GM23338 (cell line): ENCODE measurements at regions not wholly inside any gene's neighbourhood (a gene's known extent, or its start where the extent isn't known, plus 50 kb on each side); places are given as distances from the start of the nearest gene placed in this dataset.

ENCODE experiments used
- ATAC-seq: fragments of 200-7000 bp; cut with Tn5 transposase; 3 replicates; pipeline ENCODE4 v1.9.1; 2020
- DNase-seq: peaks from one replicate; pipeline ENCODE4 v3.0.0-alpha.2; 2015; ENCODE audit warnings: low spot score
- H2AFZ ChIP-seq: fragments of 200-600 bp; sonication (generic); 2 replicates; pipeline ENCODE4 v1.8.0; 2016; ENCODE audit warnings: antibody characterized with exemption, mild to moderate bottlenecking, moderate library complexity
- H3F3A ChIP-seq: fragments of 200-600 bp; sonication (generic); replicated peaks from 2 replicates; pipeline ENCODE4 v1.8.0; 2017; ENCODE audit warnings: antibody characterized with exemption, mixed run types, low read depth
- H3K27ac ChIP-seq: fragments of 200-600 bp; sonication (generic); 2 replicates; pipeline ENCODE4 v1.6.1; 2016; ENCODE audit warnings: low read depth
- H3K27me3 ChIP-seq: fragments of 200-600 bp; sonication (generic); 2 replicates; pipeline ENCODE4 v1.8.0; 2016; ENCODE audit warnings: mild to moderate bottlenecking, mixed run types, moderate library complexity; ENCODE audit not compliant: insufficient read depth
- H3K36me3 ChIP-seq: fragments of 200-600 bp; sonication (generic); 2 replicates; pipeline ENCODE4 v1.8.0; 2016; ENCODE audit warnings: mild to moderate bottlenecking; ENCODE audit not compliant: insufficient read depth
- H3K4me1 ChIP-seq: fragments of 200-600 bp; sonication (generic); 2 replicates; pipeline ENCODE4 v1.8.0; 2016; ENCODE audit warnings: mild to moderate bottlenecking, moderate library complexity; ENCODE audit not compliant: insufficient read depth
- H3K4me2 ChIP-seq: fragments of 200-600 bp; sonication (generic); 2 replicates; pipeline ENCODE4 v1.7.1; 2017; ENCODE audit warnings: mixed run types
- H3K4me3 ChIP-seq: fragments of 200-600 bp; sonication (generic); 2 replicates; pipeline ENCODE4 v1.6.1; 2016; ENCODE audit warnings: mixed run types
- H3K79me2 ChIP-seq: fragments of 200-600 bp; sonication (generic); replicated peaks from 2 replicates; pipeline ENCODE4 v1.8.0; 2017; ENCODE audit warnings: mild to moderate bottlenecking; ENCODE audit not compliant: insufficient read depth
- H3K9me2 ChIP-seq: fragments of 200-600 bp; sonication (generic); 2 replicates; pipeline ENCODE4 v1.8.0; 2017; ENCODE audit not compliant: insufficient read depth
- H4K20me1 ChIP-seq: fragments of 200-600 bp; sonication (generic); replicated peaks from 2 replicates; pipeline ENCODE4 v1.8.0; 2017; ENCODE audit warnings: mild to moderate bottlenecking; ENCODE audit not compliant: insufficient read depth
- H3K27ac Mint-ChIP-seq: 2 replicates; pipeline ENCODE4 v1.8.0; 2020; ENCODE audit warnings: inconsistent platforms, mild to moderate bottlenecking, moderate library complexity, mixed read lengths
- H3K27me3 Mint-ChIP-seq: 3 replicates; pipeline ENCODE4 v1.8.0; 2022; ENCODE audit warnings: low read depth, mild to moderate bottlenecking, moderate library complexity, mixed read lengths, inconsistent platforms; ENCODE audit not compliant: insufficient read depth, poor library complexity
- H3K36me3 Mint-ChIP-seq: 3 replicates; pipeline ENCODE4 v1.8.0; 2021; ENCODE audit warnings: low read depth, mild to moderate bottlenecking, inconsistent platforms, moderate library complexity, mixed read lengths
- H3K4me1 Mint-ChIP-seq: 3 replicates; pipeline ENCODE4 v1.8.0; 2020; ENCODE audit warnings: mild to moderate bottlenecking, inconsistent platforms, mixed read lengths
- H3K4me3 Mint-ChIP-seq: 3 replicates; pipeline ENCODE4 v1.8.0; 2021; ENCODE audit warnings: moderate library complexity, mild to moderate bottlenecking, inconsistent platforms, mixed read lengths
- H3K9me3 Mint-ChIP-seq: 3 replicates; pipeline ENCODE4 v1.8.0; 2020; ENCODE audit warnings: moderate library complexity, mild to moderate bottlenecking, inconsistent platforms, mixed read lengths
- CREB1 ChIP-seq: fragments of 250-450 bp; sonication (Bioruptor Pico); IDR thresholded peaks from 2 replicates; pipeline ENCODE4 v1.5.0; 2020; ENCODE audit warnings: low read depth, mild to moderate bottlenecking, moderate library complexity
- EZH2 ChIP-seq: fragments of 200-600 bp; sonication (generic); IDR thresholded peaks from one replicate; pipeline ENCODE4 v1.8.0; 2017; ENCODE audit warnings: antibody characterized with exemption, mild to moderate bottlenecking, low read depth; ENCODE audit not compliant: unreplicated experiment
- EZH2phosphoT487 ChIP-seq: fragments of 200-600 bp; sonication (generic); IDR thresholded peaks from one replicate; pipeline ENCODE4 v1.8.1; 2018; ENCODE audit warnings: antibody characterized with exemption; ENCODE audit not compliant: unreplicated experiment
- JUNB ChIP-seq: IDR thresholded peaks from one replicate; pipeline ENCODE4 v1.6.1; 2016; ENCODE audit warnings: antibody characterized with exemption; ENCODE audit not compliant: unreplicated experiment
- NANOG ChIP-seq: IDR thresholded peaks from 2 replicates; pipeline ENCODE4 v1.6.1; 2016; ENCODE audit warnings: antibody characterized with exemption, borderline replicate concordance
- POLR2AphosphoS5 ChIP-seq: IDR thresholded peaks from 2 replicates; pipeline ENCODE4 v1.6.1; 2016; ENCODE audit warnings: antibody characterized with exemption, low read depth
- STAT1 ChIP-seq: IDR thresholded peaks from one replicate; pipeline ENCODE4 v1.6.1; 2016; ENCODE audit warnings: antibody characterized with exemption; ENCODE audit not compliant: unreplicated experiment
- ZNF114 ChIP-seq: fragments of 250-450 bp; sonication (Bioruptor Pico); IDR thresholded peaks from 2 replicates; pipeline ENCODE4 v1.5.0; 2020; ENCODE audit warnings: mild to moderate bottlenecking, moderate library complexity
- ZNF331 ChIP-seq: fragments of 250-450 bp; sonication (Bioruptor Pico); IDR thresholded peaks from 2 replicates; pipeline ENCODE4 v1.5.0; 2020; ENCODE audit warnings: low read depth, mild to moderate bottlenecking, moderate library complexity
- TF ChIP-seq, protein P1 (sequence below), 2 experiments: fragments of 200-600 bp in 1 of 2; sonication (generic) in 1 of 2; conservative IDR thresholded peaks; 2 replicates each; pipeline versions ENCODE4 v1.5.1 to v1.6.1; 2016 to 2017; ENCODE audit warnings: antibody characterized with exemption in 2 of 2, low read depth in 2 of 2, mild to moderate bottlenecking in 2 of 2, moderate library complexity in 1 of 2
- TF ChIP-seq, protein P2 (sequence below): IDR thresholded peaks from 2 replicates; pipeline ENCODE4 v1.6.1; 2016; ENCODE audit warnings: antibody characterized with exemption
- TF ChIP-seq, protein P3 (sequence below): IDR thresholded peaks from one replicate; pipeline ENCODE4 v1.6.1; 2018; ENCODE audit warnings: antibody characterized with exemption; ENCODE audit not compliant: unreplicated experiment
- TF ChIP-seq, protein P4 (sequence below): fragments of 250-450 bp; sonication (Bioruptor Pico); IDR thresholded peaks from 2 replicates; pipeline ENCODE4 v1.5.0; 2020; ENCODE audit warnings: mild to moderate bottlenecking, moderate library complexity

DNA sequence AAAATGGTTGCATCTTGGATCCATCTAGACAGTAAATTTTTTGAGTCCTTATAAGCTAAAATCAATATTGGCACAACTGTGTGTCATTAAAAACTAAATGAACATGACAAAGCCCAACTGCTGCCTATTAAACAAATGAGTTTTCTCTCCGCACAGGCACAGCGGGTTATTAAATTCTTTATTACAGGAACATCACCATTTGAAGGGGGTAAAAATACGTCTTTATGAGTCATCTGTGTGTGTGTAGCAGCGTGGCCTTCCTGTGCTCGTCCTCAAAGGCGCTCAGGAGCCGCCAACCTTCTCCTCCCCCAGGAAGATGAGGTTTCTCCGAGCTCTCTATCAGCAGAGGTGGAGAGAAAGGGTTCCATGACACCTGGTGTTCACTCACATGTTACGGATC lies 62.6 kb upstream of the SDK2 start:
- no peak overlapping the region for H3K4me2 ChIP-seq
- H3K4me1 Mint-ChIP-seq = peaks cover 4% of the 10 kb centered on the region
- H3K4me3 ChIP-seq = no peak overlapping the region
- TF ChIP-seq POLR2AphosphoS5 (no peak), JUNB (no peak), NANOG (no peak), EZH2 (no peak), ZNF331 (CRISPR knock-in tag) (no peak), ZNF114 (no peak), EZH2phosphoT487 (no peak), CREB1 (CRISPR knock-in tag) (no peak), STAT1 (no peak)
- TF ChIP-seq, protein P1, sequence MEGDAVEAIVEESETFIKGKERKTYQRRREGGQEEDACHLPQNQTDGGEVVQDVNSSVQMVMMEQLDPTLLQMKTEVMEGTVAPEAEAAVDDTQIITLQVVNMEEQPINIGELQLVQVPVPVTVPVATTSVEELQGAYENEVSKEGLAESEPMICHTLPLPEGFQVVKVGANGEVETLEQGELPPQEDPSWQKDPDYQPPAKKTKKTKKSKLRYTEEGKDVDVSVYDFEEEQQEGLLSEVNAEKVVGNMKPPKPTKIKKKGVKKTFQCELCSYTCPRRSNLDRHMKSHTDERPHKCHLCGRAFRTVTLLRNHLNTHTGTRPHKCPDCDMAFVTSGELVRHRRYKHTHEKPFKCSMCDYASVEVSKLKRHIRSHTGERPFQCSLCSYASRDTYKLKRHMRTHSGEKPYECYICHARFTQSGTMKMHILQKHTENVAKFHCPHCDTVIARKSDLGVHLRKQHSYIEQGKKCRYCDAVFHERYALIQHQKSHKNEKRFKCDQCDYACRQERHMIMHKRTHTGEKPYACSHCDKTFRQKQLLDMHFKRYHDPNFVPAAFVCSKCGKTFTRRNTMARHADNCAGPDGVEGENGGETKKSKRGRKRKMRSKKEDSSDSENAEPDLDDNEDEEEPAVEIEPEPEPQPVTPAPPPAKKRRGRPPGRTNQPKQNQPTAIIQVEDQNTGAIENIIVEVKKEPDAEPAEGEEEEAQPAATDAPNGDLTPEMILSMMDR (conservative IDR thresholded peaks at IDR 0.05; ENCODE audit: low read depth in 2 of 2) = no peak
- TF ChIP-seq, protein P2, sequence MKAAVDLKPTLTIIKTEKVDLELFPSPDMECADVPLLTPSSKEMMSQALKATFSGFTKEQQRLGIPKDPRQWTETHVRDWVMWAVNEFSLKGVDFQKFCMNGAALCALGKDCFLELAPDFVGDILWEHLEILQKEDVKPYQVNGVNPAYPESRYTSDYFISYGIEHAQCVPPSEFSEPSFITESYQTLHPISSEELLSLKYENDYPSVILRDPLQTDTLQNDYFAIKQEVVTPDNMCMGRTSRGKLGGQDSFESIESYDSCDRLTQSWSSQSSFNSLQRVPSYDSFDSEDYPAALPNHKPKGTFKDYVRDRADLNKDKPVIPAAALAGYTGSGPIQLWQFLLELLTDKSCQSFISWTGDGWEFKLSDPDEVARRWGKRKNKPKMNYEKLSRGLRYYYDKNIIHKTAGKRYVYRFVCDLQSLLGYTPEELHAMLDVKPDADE = no peak
- TF ChIP-seq, protein P3, sequence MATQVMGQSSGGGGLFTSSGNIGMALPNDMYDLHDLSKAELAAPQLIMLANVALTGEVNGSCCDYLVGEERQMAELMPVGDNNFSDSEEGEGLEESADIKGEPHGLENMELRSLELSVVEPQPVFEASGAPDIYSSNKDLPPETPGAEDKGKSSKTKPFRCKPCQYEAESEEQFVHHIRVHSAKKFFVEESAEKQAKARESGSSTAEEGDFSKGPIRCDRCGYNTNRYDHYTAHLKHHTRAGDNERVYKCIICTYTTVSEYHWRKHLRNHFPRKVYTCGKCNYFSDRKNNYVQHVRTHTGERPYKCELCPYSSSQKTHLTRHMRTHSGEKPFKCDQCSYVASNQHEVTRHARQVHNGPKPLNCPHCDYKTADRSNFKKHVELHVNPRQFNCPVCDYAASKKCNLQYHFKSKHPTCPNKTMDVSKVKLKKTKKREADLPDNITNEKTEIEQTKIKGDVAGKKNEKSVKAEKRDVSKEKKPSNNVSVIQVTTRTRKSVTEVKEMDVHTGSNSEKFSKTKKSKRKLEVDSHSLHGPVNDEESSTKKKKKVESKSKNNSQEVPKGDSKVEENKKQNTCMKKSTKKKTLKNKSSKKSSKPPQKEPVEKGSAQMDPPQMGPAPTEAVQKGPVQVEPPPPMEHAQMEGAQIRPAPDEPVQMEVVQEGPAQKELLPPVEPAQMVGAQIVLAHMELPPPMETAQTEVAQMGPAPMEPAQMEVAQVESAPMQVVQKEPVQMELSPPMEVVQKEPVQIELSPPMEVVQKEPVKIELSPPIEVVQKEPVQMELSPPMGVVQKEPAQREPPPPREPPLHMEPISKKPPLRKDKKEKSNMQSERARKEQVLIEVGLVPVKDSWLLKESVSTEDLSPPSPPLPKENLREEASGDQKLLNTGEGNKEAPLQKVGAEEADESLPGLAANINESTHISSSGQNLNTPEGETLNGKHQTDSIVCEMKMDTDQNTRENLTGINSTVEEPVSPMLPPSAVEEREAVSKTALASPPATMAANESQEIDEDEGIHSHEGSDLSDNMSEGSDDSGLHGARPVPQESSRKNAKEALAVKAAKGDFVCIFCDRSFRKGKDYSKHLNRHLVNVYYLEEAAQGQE = no peak
- TF ChIP-seq, protein P4, sequence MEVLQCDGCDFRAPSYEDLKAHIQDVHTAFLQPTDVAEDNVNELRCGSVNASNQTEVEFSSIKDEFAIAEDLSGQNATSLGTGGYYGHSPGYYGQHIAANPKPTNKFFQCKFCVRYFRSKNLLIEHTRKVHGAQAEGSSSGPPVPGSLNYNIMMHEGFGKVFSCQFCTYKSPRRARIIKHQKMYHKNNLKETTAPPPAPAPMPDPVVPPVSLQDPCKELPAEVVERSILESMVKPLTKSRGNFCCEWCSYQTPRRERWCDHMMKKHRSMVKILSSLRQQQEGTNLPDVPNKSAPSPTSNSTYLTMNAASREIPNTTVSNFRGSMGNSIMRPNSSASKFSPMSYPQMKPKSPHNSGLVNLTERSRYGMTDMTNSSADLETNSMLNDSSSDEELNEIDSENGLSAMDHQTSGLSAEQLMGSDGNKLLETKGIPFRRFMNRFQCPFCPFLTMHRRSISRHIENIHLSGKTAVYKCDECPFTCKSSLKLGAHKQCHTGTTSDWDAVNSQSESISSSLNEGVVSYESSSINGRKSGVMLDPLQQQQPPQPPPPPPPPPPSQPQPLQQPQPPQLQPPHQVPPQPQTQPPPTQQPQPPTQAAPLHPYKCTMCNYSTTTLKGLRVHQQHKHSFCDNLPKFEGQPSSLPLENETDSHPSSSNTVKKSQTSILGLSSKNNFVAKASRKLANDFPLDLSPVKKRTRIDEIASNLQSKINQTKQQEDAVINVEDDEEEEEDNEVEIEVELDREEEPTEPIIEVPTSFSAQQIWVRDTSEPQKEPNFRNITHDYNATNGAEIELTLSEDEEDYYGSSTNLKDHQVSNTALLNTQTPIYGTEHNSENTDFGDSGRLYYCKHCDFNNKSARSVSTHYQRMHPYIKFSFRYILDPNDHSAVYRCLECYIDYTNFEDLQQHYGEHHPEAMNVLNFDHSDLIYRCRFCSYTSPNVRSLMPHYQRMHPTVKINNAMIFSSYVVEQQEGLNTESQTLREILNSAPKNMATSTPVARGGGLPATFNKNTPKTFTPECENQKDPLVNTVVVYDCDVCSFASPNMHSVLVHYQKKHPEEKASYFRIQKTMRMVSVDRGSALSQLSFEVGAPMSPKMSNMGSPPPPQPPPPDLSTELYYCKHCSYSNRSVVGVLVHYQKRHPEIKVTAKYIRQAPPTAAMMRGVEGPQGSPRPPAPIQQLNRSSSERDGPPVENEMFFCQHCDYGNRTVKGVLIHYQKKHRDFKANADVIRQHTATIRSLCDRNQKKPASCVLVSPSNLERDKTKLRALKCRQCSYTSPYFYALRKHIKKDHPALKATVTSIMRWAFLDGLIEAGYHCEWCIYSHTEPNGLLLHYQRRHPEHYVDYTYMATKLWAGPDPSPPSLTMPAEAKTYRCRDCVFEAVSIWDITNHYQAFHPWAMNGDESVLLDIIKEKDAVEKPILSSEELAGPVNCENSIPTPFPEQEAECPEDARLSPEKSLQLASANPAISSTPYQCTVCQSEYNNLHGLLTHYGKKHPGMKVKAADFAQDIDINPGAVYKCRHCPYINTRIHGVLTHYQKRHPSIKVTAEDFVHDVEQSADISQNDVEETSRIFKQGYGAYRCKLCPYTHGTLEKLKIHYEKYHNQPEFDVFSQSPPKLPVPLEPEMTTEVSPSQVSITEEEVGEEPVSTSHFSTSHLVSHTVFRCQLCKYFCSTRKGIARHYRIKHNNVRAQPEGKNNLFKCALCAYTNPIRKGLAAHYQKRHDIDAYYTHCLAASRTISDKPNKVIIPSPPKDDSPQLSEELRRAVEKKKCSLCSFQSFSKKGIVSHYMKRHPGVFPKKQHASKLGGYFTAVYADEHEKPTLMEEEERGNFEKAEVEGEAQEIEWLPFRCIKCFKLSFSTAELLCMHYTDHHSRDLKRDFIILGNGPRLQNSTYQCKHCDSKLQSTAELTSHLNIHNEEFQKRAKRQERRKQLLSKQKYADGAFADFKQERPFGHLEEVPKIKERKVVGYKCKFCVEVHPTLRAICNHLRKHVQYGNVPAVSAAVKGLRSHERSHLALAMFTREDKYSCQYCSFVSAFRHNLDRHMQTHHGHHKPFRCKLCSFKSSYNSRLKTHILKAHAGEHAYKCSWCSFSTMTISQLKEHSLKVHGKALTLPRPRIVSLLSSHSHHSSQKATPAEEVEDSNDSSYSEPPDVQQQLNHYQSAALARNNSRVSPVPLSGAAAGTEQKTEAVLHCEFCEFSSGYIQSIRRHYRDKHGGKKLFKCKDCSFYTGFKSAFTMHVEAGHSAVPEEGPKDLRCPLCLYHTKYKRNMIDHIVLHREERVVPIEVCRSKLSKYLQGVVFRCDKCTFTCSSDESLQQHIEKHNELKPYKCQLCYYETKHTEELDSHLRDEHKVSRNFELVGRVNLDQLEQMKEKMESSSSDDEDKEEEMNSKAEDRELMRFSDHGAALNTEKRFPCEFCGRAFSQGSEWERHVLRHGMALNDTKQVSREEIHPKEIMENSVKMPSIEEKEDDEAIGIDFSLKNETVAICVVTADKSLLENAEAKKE (CRISPR knock-in tag) = no peak
- H3K36me3 Mint-ChIP-seq = no peaks in the 10 kb centered on the region
- H3K27me3 ChIP-seq = no peaks in the 10 kb centered on the region
- no peak overlapping the region for H3K4me3 Mint-ChIP-seq
- no peaks in the 10 kb centered on the region for H3K79me2 ChIP-seq
- H3K27ac ChIP-seq = no peak overlapping the region
- DNase-seq (no peak), ATAC-seq (no peak)
- H3K27ac Mint-ChIP-seq = no peak overlapping the region
- H3K9me2 ChIP-seq = no peaks in the 10 kb centered on the region
- peaks cover 17% of the 10 kb centered on the region for H3K27me3 Mint-ChIP-seq
- no peaks in the 10 kb centered on the region for H3K36me3 ChIP-seq
- peaks cover 6% of the 10 kb centered on the region for H3K9me3 Mint-ChIP-seq
- H2AFZ ChIP-seq = no peak overlapping the region
- H3K4me1 ChIP-seq = no peaks in the 10 kb centered on the region
- no peaks in the 10 kb centered on the region for H4K20me1 ChIP-seq
- no peaks in the 10 kb centered on the region for H3F3A ChIP-seq
